ENCODE measurements at regions not wholly inside any gene's neighbourhood (a gene's known extent, or its start where the extent isn't known, plus 50 kb on each side); places are given as distances from the start of the nearest gene placed in this dataset.

DNA sequence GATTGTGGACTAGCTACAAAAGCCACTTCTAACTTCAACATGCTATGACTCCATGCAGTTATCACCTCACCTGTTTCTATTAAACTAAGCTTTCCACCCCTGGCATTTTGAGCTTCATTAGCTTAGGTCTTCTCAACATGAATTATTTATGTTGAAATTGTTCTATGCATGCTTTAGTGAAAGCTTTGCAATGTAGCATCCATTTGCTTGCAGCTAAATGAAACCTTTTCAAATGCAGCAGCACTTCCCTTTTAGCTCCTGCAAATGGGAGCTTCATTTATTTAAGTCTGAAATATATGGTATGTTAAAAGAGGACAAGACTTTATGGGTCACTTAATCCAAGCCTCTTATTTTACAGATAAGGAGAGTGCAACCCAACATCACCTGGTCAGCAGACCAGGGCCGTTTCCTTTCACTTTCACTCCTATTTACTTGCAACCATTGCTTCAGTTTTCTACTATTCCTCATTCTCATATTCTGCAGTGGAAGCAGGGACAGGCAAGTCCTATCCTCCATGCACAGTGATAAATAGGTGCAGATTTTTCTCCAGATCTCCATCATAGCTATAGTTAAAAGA, 56.4 kb upstream of the SAMSN1 start:
- TF ChIP-seq ZNF274 (IDR thresholded peaks at IDR 0.05; ENCODE audit: low read depth, low read length) = no peak
- no peak for TF ChIP-seq YY1 (IDR thresholded peaks at IDR 0.05; ENCODE audit: insufficient read depth, insufficient read length)
- TF ChIP-seq SUZ12 (IDR thresholded peaks at IDR 0.05; ENCODE audit: extremely low read depth, insufficient read depth, insufficient read length) = no peak
